ENCODE measurements at regions not wholly inside any gene's neighbourhood (a gene's known extent, or its start where the extent isn't known, plus 50 kb on each side); places are given as distances from the start of the nearest gene placed in this dataset.

GRCh38 chr4:35644591-35644990, 599.7 kb downstream of the ARAP2 start:
- no peak for TF ChIP-seq EP300 (IDR thresholded peaks at IDR 0.05)
- TF ChIP-seq CTCF (IDR thresholded peaks at IDR 0.05) = no peak
- TF ChIP-seq POLR2AphosphoS5 (IDR thresholded peaks at IDR 0.05) = no peak
- TF ChIP-seq POLR2A (IDR thresholded peaks at IDR 0.05; ENCODE audit: low read depth) = no peak
